Pancreas (tissue), 10 donors: ENCODE measurements at regions not wholly inside any gene's neighbourhood (a gene's known extent, or its start where the extent isn't known, plus 50 kb on each side); places are given as distances from the start of the nearest gene placed in this dataset.

ENCODE experiments used
- ATAC-seq, 4 donors: fragments of 200-7000 bp; cut with Tn5 transposase; one replicate each; pipeline versions ENCODE4 v1.8.0 to v1.9.1; 2020; ENCODE audit warnings: mild to moderate bottlenecking in 4 of 4, moderate library complexity in 4 of 4
- DNase-seq, 6 donors: peaks; one replicate each; pipeline ENCODE4 v3.0.0-alpha.2; 2020
- FAIRE-seq: peaks from 2 replicates; lab custom pipeline; 2012; peaks lifted over from hg19 to GRCh38; lab: Jason Lieb, UNC
- H3K27ac ChIP-seq, 4 donors: fragments of 200-600 bp; sonication (generic); 1 replicate in 3 of 4; 2 replicates in 1 of 4; pipeline versions ENCODE4 v1.5.0 to v1.8.0; 2020
- H3K27me3 ChIP-seq, 4 donors: fragments of 200-600 bp; one replicate each; pipeline ENCODE4 v1.8.0; 2021
- H3K36me3 ChIP-seq, 3 donors: fragments of 200-600 bp; sonication (generic) in 1 of 3; one replicate each; pipeline versions ENCODE4 v1.5.0 to v1.8.0; 2020 to 2021
- H3K4me1 ChIP-seq, 3 donors: fragments of 200-600 bp; one replicate each; pipeline ENCODE4 v1.8.0; 2021
- H3K4me3 ChIP-seq, 4 donors: fragments of 200-600 bp; sonication (generic) in 2 of 4; one replicate each; pipeline versions ENCODE4 v1.5.0 to v1.8.0; 2020 to 2021
- H3K9me3 ChIP-seq, 4 donors: fragments of 200-600 bp; one replicate each; pipeline ENCODE4 v1.8.0; 2021
- CTCF ChIP-seq, 4 donors: fragments of 200-600 bp; sonication (generic) in 3 of 4; IDR thresholded peaks; one replicate each; pipeline versions ENCODE4 v1.5.0 to v1.8.0; 2021; ENCODE audit warnings: antibody characterized with exemption in 4 of 4
- WGBS, 2 donors: extraction: QIAGEN DNeasy Blood & Tissue Kit; methylation state at CpG; one replicate each; pipeline ENCODE4 v1.1.7; 2013; 5-methylcytosine and 5-hydroxymethylcytosine counted together
- intact Hi-C, 3 donors: fragments of 100-400 bp; cut with DNase I; formaldehyde crosslinking; loops; one replicate each; pipeline versions ENCODE4 v1.11.1 to v1.14.2; 2022
- donor health status: healthy with polysubstance abuse.
- donor health status: DM: no; HTN: no; CAD: no; lungs with moderate emphysema.
- donor health status: DM: no; HTN: no; CAD: no.
- donor health status: control.
- donor health status: control.
- donor health status: Bipolar disorder and iron deficiency.
- donor health status: DM: yes; HTN: yes; CAD: no.
- donor health status: DM: no; HTN: no; CAD: no.
- donor health status: DM: no; HTN: no; CAD: no.
- donor health status: DM: yes; HTN: yes; CAD: no.

- DNase-seq, result no peak
- intact Hi-C loops, result no loop called here
- ATAC-seq, result no peak
- Histone ChIP-seq H3K4me3 (no peak overlapping the region), H3K36me3 (no peaks in the 10 kb centered on the region), H3K9me3 (no peaks in the 10 kb centered on the region), H3K4me1 (no peaks in the 10 kb centered on the region), H3K27ac (no peak overlapping the region), H3K27me3 (no peaks in the 10 kb centered on the region)
- TF ChIP-seq CTCF (IDR thresholded peaks at IDR 0.05), result no peak
- FAIRE-seq, result no peak
- 49 to 74% methylated on average over 2 of the region's 2 CpGs for WGBS, 2 donors
Measured at GRCh38 chr10:56856569-56856968, 495.5 kb upstream of the ZWINT start.

- H3K4me3 ChIP-seq, result no peak overlapping the region
- no peak for TF ChIP-seq CTCF (IDR thresholded peaks at IDR 0.05)
- H3K9me3 ChIP-seq, result no peaks in the 10 kb centered on the region
- 66 to 77% methylated on average over 6 of the region's 6 CpGs for WGBS, 2 donors
- no peak overlapping the region for H3K27ac ChIP-seq
- no peaks in the 10 kb centered on the region for H3K36me3 ChIP-seq
- H3K4me1 ChIP-seq, result no peaks in the 10 kb centered on the region
- DNase-seq (no peak), FAIRE-seq (no peak), ATAC-seq (peak in 1 of 4 donors; percentile 30)
- intact Hi-C loops, result no loop called here
- no peaks in the 10 kb centered on the region for H3K27me3 ChIP-seq
Measured at GRCh38 chr10:56844978-56845529, 484.0 kb upstream of the ZWINT start.

GRCh38 chr10:56836659-56837058 lies 475.6 kb upstream of the ZWINT start:
- Histone ChIP-seq H3K36me3 (no peaks in the 10 kb centered on the region), H3K27me3 (no peaks in the 10 kb centered on the region), H3K27ac (no peak overlapping the region), H3K4me1 (no peaks in the 10 kb centered on the region), H3K9me3 (no peaks in the 10 kb centered on the region), H3K4me3 (no peak overlapping the region)
- FAIRE-seq (no peak), ATAC-seq (no peak), DNase-seq (no peak)
- no peak for TF ChIP-seq CTCF (IDR thresholded peaks at IDR 0.05)
- intact Hi-C loops, result no loop called here

- DNase-seq (no peak), ATAC-seq (no peak), FAIRE-seq (no peak)
- Histone ChIP-seq H3K27ac (no peak overlapping the region), H3K36me3 (no peaks in the 10 kb centered on the region), H3K9me3 (no peaks in the 10 kb centered on the region), H3K4me3 (no peak overlapping the region), H3K27me3 (no peaks in the 10 kb centered on the region), H3K4me1 (no peaks in the 10 kb centered on the region)
- TF ChIP-seq CTCF (IDR thresholded peaks at IDR 0.05), result no peak
- intact Hi-C loops, result no loop called here
- WGBS, 2 donors, result 42 to 47% methylated on average over 3 of the region's 3 CpGs
Measured at GRCh38 chr10:56831681-56832080, 470.6 kb upstream of the ZWINT start.

GRCh38 chr10:56823849-56824248 lies 462.8 kb upstream of the ZWINT start:
- ATAC-seq (no peak), DNase-seq (peak in 1 of 6 donors; percentile 16), FAIRE-seq (no peak)
- TF ChIP-seq CTCF (IDR thresholded peaks at IDR 0.05), result no peak
- WGBS, 2 donors, result 30 to 38% methylated on average over 1 of the region's 1 CpG
- Histone ChIP-seq H3K36me3 (no peaks in the 10 kb centered on the region), H3K27ac (no peak overlapping the region), H3K4me1 (no peaks in the 10 kb centered on the region), H3K9me3 (no peaks in the 10 kb centered on the region), H3K4me3 (no peak overlapping the region), H3K27me3 (no peaks in the 10 kb centered on the region)
- intact Hi-C loops, result no loop called here
